Glomerular visceral epithelial cell (primary cell): ENCODE measurements at regions not wholly inside any gene's neighbourhood (a gene's known extent, or its start where the extent isn't known, plus 50 kb on each side); places are given as distances from the start of the nearest gene placed in this dataset.
"Not testable (repeated sequence)": the region's sequence is repeated elsewhere in the genome, so short reads cannot be mapped to it uniquely, and the experiment has no call there.

ENCODE experiments used
- DNase-seq: peaks from one replicate; pipeline ENCODE4 v3.0.0-alpha.2; 2016; ENCODE audit errors: extremely low spot score

DNA sequence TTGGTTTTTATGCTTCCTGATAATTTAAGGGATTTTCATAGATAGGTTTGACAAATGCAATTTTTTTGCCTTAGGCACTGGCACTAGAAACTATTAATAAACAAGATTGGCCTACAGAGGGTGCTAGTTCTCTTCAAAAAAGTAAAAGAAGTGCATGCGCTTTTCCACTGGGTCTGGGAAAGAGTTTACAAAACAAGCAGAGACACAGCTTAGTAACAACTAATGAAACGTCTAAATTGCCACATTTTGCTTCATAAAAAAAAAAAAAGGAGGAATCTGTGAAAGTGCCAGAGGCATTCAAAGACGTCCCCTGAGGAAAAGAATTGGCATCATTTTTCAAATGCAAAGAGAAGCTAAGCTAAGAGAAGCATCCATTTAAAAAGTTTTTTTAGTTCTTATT is 58.3 kb upstream of the EEA1 start:
- peak; percentile 54 for DNase-seq

DNA sequence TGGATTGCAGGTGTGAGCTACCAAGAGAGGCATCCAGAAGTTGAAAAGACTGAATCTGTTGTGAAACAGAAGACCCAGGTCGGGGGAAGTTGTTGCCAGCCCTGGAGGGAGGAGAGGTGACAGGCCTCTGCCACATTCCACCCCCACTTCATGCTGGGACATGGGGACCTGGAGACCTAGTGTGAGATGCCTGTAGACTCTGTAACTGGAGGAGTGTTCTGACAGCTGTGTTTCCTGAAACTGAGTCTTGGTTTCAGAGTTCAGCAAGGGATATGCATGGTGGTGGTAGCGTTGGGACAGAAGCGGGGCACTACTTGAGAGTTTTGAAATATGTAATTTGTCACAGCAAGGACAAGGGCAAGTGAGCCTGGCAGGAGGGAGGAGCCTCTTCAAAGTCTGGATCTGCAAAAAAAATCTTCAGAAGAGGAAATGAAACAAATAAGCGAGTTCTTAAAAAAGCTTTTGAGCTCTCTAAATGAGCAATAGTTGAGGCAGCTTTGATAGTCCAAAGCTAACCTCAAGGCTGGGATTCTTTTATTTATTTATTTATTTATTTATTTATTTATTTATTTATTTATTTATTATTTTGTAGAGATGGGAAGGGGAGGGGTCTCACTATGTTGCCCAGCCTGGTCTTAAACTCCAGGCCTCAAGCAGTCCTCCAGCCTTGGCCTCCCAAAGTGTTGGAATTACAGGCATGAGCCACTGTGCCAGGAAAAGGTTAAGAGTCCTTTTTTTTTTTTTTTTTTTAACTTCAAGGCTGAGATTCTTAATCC is 58.9 kb upstream of the EEA1 start:
- no peak for DNase-seq

DNA sequence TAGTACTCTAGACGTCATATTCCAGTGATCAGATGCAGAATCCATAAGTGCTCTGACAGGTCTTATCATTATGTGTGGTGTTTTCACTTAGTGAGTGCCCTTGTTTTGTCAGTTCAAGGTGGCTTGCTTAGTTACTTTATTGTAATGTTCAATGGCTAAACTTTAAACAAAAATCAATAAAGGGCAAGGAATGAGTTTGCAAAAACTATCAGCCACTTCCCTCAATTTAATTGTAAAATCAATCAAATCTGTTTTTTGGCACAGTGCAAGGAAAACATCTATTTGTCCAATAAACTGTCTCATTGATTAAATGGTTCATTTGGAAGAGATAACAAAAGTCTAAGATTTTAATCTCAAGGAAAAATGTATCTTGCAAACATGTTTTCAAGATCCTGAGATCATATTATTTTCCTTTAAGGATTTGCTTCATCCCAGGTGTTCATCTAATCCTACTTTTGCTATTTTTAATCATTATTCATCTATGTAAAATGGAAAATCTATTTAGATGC is 59.6 kb upstream of the EEA1 start:
- DNase-seq: no peak

DNA sequence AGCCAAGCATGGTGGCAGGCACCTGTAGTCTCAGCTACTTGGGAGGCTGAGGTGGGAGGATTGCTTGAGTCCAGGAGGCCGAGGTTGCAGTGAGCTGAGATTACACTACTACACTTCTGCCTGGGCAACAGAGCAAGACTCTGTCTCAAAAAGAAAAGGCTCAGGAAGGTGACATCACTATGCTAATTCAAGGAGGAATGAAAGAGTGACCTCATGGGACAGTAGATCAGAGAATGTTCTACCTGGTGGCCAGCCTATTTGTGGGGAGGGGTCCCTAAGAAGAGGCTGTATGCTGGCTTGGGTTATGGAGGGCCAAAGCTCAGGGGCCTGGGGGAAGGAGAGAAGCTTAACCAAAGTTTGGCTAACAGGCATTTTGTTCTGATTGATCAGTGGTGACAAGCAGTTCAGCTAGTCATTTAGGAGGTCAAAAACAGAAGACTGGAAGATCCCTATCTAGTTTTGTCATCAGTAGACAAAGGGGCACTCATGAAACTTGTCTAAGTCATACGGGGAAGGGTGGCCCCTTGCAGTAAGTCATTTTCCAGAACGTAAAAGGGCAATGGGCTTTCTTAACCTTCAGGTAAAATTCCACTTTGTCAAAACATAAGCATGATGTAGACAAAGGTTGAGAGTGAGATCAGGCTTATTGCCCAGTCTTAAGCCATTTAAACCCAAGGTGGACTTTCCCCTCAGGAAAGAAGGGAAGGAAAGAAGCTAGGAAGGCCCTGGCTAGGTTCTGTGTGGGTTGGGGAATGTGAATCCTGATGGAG is 60.8 kb upstream of the EEA1 start:
- no peak for DNase-seq

DNA sequence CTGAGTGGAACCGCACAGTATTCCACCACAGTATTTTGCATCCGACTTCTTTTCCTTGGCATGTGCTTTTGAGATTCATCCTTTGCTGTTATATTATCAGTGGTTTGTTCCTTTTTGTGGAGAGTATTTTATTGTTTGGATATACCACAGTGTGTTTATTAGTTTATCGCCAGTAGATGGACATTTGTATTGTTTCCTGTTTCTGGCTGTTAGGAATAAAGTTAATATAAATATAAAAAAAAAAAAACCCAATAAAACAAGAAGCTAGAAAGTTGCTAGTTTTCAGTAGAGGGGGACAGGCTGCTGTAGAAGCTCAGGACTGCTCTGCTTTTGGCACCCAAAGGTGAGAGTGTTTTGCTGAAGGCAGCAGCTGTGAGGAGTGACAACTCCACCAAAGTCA is 62.0 kb upstream of the EEA1 start:
- DNase-seq: no peak

DNA sequence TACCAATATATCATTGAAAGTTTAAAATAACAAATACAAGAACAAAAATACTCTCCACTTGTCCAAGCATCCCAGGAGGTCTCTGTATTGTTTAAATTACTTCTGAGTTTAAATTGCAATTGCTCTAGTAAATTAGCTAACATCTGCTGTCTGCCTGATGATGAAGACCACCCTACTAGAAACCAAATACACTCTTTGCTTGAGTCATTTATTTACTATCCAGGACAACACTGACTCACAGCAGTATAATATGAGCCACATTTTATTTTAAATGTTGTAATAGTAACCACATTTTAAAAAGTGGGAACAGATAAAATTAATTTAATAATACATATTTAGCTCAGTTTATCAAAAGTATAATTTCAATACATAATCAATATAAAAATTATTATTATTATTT is 62.9 kb upstream of the EEA1 start:
- DNase-seq: no peak

DNA sequence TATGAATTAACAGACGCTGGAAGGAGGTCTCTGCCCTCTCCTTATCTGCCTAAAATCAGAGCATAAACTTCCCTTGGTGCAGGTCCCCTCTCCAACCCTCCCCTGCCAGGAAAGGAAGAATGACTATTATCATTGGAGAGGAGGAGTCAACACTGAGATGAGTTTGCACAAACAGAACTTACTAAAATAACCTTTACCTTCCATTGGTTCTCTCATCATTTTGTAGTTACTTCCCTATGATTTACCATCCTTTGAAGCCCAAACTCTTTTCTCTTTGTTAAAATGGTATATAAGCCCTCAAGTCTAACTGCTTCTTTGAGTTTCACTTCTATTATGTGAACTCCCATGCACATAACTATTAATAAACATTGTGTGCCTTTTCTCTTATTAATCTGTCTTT is 64.2 kb upstream of the EEA1 start:
- DNase-seq: no peak

DNA sequence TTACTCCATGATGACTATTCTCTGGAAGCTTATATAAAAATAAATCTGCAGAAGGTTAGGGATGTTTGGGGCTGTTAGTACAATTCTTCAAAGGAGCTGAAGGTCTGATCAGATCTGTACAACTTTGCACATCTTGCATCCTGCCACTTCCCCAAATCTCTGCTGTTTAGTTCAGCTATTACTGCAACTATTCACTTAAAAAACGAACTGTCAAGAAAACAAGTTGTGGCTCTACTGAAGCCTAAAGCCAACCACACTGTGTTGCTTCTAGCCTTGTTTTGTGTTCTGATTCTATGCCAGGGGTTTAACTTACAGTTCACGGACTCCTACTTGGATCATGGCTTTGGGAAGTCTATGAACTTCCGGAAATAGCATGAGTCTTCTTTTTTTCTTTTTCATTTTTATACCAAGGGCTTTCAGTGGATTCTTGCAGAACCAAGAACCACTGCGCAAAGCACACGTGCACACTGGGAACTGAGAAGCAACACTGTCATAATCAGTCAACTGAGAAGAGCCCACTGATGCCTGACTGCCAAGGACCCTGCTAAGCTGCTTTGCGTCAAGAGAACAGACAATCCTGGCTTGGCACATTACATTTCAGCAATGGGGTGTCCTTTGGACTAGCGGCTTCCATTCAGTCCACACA is 66.3 kb upstream of the EEA1 start:
- no peak for DNase-seq

DNA sequence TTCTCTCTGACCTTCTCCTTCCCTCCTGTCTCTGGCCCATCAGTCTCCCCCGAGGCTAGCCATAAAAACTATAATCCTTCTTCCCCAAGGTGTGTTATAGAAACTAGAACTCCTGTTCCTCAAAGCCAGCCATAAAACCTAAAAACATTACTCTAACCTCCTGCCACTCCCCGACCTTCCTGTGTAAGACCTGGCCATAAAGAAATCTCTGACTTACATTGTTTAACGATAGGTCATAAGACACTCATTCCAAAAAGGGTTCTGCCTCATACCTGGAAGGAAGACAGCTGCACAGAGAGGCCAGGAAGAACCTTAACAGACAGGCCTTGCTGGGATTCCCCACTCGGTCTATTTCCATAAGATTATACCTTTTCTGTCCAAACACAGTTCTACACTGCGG is 70.9 kb upstream of the EEA1 start:
- no peak for DNase-seq

DNA sequence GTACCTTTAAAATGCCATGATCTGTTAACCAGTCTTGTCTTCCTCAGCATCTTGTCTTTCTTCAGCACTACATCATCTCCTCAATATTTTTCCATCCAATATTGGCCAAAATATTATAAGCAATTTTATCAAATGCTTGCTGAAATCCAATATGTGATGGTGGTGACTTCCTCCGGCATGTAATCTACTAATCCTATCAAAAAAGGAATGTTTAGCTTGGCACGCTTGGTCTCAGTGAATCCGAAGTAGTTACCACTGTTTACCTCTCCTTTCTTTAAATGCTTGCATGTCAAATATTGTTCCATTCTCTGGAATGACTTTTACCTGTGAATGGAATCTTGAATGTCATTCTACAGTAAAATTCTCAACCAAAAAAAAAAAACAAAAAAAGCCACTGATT is 72.3 kb upstream of the EEA1 start:
- no peak for DNase-seq

DNA sequence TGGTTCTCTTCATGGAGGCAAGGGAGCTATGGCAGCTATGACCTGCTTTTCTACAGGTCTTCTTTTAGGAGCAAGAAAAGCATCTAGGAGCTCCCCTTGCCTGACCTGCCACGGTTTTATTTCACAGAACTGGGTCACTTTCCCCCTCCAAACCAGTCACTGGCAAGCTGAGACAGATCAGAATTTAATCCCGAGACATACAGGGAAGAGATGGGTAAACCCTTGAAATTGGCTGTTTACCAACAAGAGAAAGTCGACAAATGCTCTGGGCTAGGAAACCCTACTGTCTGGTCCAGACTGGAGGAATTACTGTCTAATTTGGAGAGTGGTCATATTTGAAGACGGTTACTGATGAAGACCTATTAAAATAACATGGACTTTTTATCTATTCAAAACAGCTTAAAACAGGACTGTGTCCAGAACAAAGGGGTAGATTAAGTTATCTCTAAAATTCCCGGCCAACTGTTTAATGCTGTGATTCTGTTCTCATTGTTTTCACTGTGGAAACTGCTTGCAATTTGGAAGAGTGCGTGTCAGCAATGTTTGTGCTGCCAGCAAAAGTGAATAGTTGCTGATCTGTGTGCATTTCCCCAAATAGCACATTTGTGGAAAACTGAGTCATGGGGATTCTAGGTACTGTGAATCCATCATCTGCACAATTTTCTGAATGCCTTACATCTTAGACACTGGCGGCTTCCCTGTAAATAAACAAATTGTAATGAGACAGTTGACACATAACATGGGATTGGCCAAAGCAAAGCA is 73.4 kb upstream of the EEA1 start:
- no peak for DNase-seq

DNA sequence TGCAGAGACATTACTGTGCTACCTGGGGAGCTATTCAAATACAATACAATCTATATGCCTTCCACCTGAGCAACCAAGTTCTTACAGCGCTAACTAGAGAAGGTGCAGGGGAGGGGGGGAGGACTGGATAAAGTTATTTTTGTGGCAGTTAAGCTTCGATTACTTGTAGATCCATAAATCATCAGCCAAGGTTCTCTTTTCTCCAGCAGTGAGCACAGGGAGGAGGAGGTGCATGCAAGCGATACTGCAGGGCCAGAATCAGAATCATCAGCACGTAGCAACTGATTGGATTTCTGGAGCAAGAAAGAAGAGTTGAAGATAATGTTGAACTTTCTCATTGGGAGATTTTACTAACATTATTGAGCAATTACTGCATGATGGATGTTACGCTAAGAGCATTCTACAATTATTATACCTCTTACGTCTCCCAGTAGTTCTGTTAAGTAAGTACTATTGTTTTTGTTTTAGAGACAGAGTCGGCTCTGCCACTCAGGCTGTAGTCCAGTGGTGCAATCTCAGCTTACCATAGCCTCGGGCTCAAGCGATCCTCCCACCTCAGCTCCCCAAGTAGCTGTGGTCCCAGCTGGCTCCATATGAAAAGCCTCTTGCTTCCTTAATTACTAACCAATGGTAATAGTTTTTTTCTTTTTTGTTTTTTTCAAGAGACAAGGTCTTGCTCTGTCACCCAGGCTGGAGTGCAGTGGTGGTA is 74.6 kb upstream of the EEA1 start:
- DNase-seq: no peak

DNA sequence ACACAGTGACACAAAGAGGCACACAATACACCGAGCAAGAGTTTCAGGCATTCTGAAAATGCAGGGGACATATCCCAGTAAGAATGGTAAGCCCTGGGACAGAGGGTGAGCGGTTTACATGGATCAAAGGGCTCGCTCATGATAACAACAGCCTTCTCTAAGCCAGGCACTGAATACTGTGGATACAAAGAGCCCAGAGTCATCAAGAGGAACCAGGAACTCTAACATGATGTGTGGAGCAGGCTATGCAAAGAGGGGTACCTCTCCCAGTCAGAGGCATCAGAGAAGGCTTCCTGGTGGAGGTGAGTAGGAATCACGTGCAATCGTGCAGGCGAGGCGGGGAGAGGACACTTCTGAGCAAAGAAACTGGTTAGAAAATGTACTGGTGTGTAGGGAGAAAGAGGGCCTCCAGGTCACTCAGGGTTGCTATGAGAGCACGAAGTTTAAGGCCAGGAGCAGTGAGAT is 76.9 kb upstream of the EEA1 start:
- DNase-seq: no peak

DNA sequence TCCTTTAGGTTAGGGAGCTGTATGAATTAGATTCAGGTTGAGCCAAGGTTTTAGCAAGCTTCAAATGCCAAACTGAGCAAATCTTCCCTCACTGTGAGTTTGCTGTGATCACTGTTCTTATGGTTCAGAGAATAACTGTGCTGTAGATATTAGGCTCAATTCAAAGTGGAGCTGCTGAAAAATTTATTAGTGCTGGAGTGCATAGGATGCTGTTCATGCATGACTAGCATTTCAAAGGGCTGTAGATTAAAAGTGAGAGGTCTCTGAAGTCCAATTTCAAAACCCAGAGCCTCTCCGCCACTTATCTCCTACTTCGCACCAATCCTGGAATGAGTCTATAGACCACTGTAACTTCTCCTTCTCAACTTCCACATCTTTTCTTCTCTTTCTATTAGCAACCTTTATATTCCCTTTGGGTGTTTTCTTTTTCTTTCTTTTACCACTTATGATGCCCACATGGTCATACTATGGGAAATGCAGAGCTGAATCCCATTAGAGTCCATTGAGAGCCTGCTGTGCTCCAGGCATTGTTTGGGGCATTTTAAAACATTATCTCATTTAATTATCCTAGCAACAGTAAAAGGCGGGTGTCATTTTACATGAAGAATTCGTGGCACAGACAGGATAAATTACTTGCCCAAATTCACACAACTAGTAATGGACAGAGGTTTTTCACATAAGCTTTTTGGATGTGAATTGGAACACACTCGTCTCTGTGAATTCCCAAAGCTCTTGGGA is 77.5 kb upstream of the EEA1 start:
- DNase-seq: no peak

DNA sequence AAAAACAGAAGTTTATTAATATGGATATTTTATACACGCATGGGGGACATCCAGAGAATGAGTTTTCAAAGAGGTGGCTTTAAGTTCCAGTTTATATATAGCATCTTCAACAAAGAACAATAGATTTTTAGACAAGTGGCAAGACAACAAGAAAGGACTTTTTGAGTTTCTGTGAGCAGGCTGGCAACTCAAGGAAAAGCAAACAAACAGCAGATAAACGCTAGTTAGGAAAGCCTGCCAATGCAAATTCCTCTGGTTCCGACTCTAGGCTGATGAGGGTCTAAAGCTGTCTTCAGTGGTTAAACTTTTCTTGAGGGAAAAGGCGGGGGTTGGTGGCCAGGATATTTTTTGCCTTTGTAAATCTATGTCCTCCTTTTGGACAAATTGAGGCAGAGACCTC is 78.4 kb upstream of the EEA1 start:
- DNase-seq: no peak

DNA sequence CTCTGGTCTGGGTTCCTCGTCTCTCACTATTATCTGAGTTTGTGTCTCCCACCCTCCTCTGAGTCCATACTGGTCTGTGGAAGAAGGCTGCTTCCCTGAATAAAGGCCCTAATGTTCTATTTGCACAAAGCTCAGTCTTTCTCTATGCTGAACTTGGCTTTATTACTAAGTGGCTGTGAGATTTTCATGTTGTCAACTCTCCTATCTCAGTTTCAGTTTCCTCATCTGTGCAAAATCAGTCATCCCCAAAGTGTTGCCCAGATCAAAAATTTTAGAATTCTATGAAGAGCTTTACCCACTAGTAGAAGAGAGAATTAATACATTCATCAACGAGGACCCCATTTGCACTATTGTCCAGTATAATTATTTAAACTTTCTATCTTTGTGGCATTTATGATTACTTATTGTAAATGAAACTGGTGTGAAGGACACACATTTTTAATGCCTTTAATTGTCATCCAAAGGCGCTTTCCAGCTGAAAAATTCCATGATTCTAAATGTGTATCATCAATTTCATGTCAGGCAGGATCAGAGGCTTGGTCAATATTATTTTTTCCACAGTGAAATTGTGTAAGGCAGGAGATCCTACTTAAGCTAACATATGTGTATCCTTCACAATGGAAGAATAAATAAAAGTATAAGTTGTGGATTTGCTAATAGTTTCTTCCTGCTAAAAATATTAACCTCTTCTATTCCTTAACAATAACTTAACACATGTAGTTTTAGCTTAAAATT is 79.1 kb upstream of the EEA1 start:
- no peak for DNase-seq

DNA sequence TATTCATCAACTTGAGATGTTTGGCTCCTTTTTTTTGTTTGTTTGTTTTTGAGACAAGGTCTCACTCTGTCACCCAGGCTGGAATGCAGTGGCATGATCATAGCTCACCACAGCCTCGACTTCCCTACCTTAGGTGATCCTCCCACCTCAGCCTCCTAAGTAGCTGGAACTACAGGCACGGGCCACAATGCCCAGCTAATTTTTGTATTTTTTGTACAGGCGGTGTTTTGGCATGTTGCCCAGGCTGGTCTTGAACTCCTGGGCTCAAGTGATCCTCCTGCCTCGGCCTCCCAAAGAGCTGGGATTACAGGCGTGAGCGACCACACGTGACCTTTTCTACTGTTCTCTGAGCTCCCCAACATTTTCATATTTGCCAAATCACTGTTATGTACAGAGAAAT is 79.8 kb upstream of the EEA1 start:
- not testable (repeated sequence) for DNase-seq

DNA sequence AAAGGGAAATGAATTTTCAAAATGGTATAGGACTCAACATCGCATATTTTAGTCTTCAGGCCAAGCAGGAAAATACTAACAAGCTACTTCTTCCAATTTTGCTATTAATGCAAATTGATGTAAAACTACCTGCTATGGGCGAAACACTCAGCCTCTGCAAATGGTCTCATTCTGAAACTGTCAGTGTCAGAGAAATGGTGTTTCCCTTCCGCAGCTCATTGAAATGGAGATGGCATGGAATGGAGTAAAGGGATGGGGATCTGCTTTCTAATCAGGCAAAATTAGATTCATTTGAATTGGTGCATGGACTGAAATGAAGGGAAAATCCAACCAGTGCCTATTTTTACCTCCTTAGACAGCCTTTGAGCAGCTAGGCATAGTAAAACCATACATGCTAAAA is 80.4 kb upstream of the EEA1 start:
- DNase-seq: no peak

DNA sequence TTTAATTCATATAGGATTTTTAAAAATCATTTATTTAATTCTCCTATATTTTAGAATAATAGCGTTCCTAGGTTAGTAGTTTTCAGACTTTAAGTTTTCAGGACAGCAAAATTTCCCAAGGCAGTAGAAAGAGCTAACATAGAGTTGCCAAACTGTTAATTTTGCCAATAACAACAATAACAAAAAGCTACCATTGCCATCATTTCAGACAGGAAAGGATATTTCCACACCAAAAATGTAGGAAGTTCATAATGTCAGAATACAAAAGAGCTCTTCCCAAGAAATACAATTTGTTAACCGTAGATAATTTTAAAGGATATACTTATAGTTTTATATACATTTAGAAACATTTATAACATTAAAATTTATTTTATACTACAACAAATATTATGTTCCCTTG is 81.4 kb upstream of the EEA1 start:
- DNase-seq: no peak

DNA sequence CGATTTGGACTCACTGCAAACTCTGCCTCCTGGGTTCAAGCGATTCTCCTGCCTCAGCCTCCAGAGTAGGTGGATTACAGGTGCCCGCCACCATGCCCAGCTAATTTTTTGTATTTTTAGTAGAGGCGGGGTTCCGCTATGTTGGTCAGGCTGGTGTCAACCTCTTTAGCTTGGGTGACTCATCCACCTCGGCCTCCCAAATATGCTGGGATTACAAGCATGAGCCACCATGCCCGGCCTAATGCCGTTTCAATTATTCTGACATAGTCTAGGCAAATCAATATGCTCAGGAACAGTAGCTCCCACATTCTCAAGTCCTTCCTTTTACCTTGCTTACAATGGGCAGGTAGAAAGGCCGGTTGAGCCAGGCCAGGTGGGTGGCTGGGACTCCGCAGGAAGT is 82.0 kb upstream of the EEA1 start:
- DNase-seq: peak; percentile 2
